ENCODE measurements at regions not wholly inside any gene's neighbourhood (a gene's known extent, or its start where the extent isn't known, plus 50 kb on each side); places are given as distances from the start of the nearest gene placed in this dataset.

GRCh38 chr2:225894236-225894980, 494.9 kb downstream of the NYAP2 start:
- no peaks in the 10 kb centered on the region for H3K4me1 ChIP-seq (ENCODE audit: insufficient read depth, low read length, severe bottlenecking)
- no peaks in the 10 kb centered on the region for H3K36me3 ChIP-seq (ENCODE audit: insufficient read depth, low read length)
- H3K9me2 ChIP-seq (ENCODE audit: low read depth, low read length) = no peaks in the 10 kb centered on the region
- no peak overlapping the region for H3K4me3 ChIP-seq (ENCODE audit: low read depth, low read length, poor library complexity, severe bottlenecking)
- H3F3A ChIP-seq (ENCODE audit: insufficient read depth, low read length) = no peaks in the 10 kb centered on the region
- no peak overlapping the region for H2AFZ ChIP-seq (ENCODE audit: low read length)
- no peak overlapping the region for H3K4me2 ChIP-seq (ENCODE audit: low read length)
- H3K27ac ChIP-seq (ENCODE audit: low read depth, low read length, poor library complexity, severe bottlenecking) = no peak overlapping the region
- H3K27me3 ChIP-seq (ENCODE audit: insufficient read depth, low read length) = no peaks in the 10 kb centered on the region
- no peaks in the 10 kb centered on the region for H3K9me3 ChIP-seq (ENCODE audit: low read length)
- H3K79me2 ChIP-seq (ENCODE audit: insufficient read depth, low read length) = no peaks in the 10 kb centered on the region
- no peaks in the 10 kb centered on the region for H4K20me1 ChIP-seq (ENCODE audit: insufficient read depth, low read length)
- H3K9ac ChIP-seq (ENCODE audit: low read length) = no peak overlapping the region
- TF ChIP-seq CTCF (IDR thresholded peaks at IDR 0.05; ENCODE audit: low read length) (no peak), EZH2 (IDR thresholded peaks at IDR 0.05; ENCODE audit: borderline replicate concordance, low read length) (no peak)

GRCh38 chr2:225893151-225893550, 493.6 kb downstream of the NYAP2 start:
- TF ChIP-seq CTCF (IDR thresholded peaks at IDR 0.05; ENCODE audit: low read length) (no peak), EZH2 (IDR thresholded peaks at IDR 0.05; ENCODE audit: borderline replicate concordance, low read length) (no peak)
- Histone ChIP-seq H3K9ac (ENCODE audit: low read length) (no peak overlapping the region), H3K4me3 (ENCODE audit: low read depth, low read length, poor library complexity, severe bottlenecking) (no peak overlapping the region), H3K79me2 (ENCODE audit: insufficient read depth, low read length) (no peaks in the 10 kb centered on the region), H3K27me3 (ENCODE audit: insufficient read depth, low read length) (no peaks in the 10 kb centered on the region), H3K27ac (ENCODE audit: low read depth, low read length, poor library complexity, severe bottlenecking) (no peak overlapping the region), H3K4me1 (ENCODE audit: insufficient read depth, low read length, severe bottlenecking) (no peaks in the 10 kb centered on the region), H3K36me3 (ENCODE audit: insufficient read depth, low read length) (no peaks in the 10 kb centered on the region), H3K4me2 (ENCODE audit: low read length) (no peak overlapping the region), H3K9me3 (ENCODE audit: low read length) (no peaks in the 10 kb centered on the region), H2AFZ (ENCODE audit: low read length) (no peak overlapping the region), H4K20me1 (ENCODE audit: insufficient read depth, low read length) (no peaks in the 10 kb centered on the region), H3F3A (ENCODE audit: insufficient read depth, low read length) (no peaks in the 10 kb centered on the region), H3K9me2 (ENCODE audit: low read depth, low read length) (no peaks in the 10 kb centered on the region)

GRCh38 chr2:225891771-225892170, 492.3 kb downstream of the NYAP2 start:
- no peak for TF ChIP-seq EZH2 (IDR thresholded peaks at IDR 0.05; ENCODE audit: borderline replicate concordance, low read length)
- TF ChIP-seq CTCF (IDR thresholded peaks at IDR 0.05; ENCODE audit: low read length) = no peak
- Histone ChIP-seq H3K79me2 (ENCODE audit: insufficient read depth, low read length) (no peaks in the 10 kb centered on the region), H3K4me1 (ENCODE audit: insufficient read depth, low read length, severe bottlenecking) (no peaks in the 10 kb centered on the region), H3K36me3 (ENCODE audit: insufficient read depth, low read length) (no peaks in the 10 kb centered on the region), H3K9me2 (ENCODE audit: low read depth, low read length) (no peaks in the 10 kb centered on the region), H3K27ac (ENCODE audit: low read depth, low read length, poor library complexity, severe bottlenecking) (no peak overlapping the region), H3K4me2 (ENCODE audit: low read length) (no peak overlapping the region), H3F3A (ENCODE audit: insufficient read depth, low read length) (no peaks in the 10 kb centered on the region), H3K9ac (ENCODE audit: low read length) (no peak overlapping the region), H3K9me3 (ENCODE audit: low read length) (no peaks in the 10 kb centered on the region), H3K4me3 (ENCODE audit: low read depth, low read length, poor library complexity, severe bottlenecking) (no peak overlapping the region), H4K20me1 (ENCODE audit: insufficient read depth, low read length) (no peaks in the 10 kb centered on the region), H2AFZ (ENCODE audit: low read length) (no peak overlapping the region), H3K27me3 (ENCODE audit: insufficient read depth, low read length) (no peaks in the 10 kb centered on the region)

Measured in OCI-LY1 (cell line).